ENCODE measurements at regions not wholly inside any gene's neighbourhood (a gene's known extent, or its start where the extent isn't known, plus 50 kb on each side); places are given as distances from the start of the nearest gene placed in this dataset.

DNA sequence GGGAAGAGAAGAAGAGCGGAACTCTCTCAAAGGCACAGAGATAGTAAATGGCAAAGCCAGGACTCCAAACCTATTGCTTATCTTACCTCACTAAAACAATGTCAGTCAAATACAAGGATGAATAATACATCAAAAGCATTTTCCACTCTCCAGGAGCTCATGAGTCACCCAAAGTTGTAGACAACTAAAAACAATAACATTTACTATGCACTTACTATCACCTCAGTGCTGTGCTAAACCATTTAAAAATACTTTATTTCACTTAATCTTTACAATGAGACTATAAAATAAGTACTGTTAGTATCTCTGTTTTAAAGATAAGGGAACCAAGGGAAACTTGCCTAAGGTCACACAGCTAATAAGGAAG lies 163.2 kb upstream of the SPANXC start:
- peak overlapping the region; percentile 56 for H3K9ac ChIP-seq (replicated peaks; ENCODE audit: extremely low read depth, insufficient read depth, low read length)
- dilution Hi-C loops (cut with MboI; ENCODE audit: extremely low pct_ligation_motif_present, low sequenced_read_pairs): no loop called here
- no peaks in the 10 kb centered on the region for H3K9me3 ChIP-seq (replicated peaks; ENCODE audit: control insufficient read depth, insufficient read depth, low read length)
- intact Hi-C loops (cut with micrococcal nuclease): loop anchor here (1.0 kb wide), 3 partner anchors 64 to 557 kb away; no protein-coding TSS in a partner anchor
- H3K4me2 ChIP-seq (ENCODE audit: insufficient read depth, low read length): peak overlapping the region; percentile 60
- no peaks in the 10 kb centered on the region for H3K9me1 ChIP-seq (replicated peaks; ENCODE audit: control insufficient read depth, extremely low read depth, insufficient read depth, low read length)
- POLR2A ChIA-PET: interaction anchor here (0.6 to 1.0 kb wide), 2 partner anchors 64 to 487 kb away, joined by 3 to 6 read pairs; no protein-coding TSS in a partner anchor
- no peaks in the 10 kb centered on the region for H3K79me2 ChIP-seq (ENCODE audit: control insufficient read depth, insufficient read depth, low read length)
- peak overlapping the region; percentile 89 for H3K27ac ChIP-seq (ENCODE audit: insufficient read depth, low read depth, low read length)
- BruUV-seq (replicated peaks): no TSS peak
- H3K36me3 ChIP-seq (ENCODE audit: control insufficient read depth in 2 of 2, extremely low read depth in 1 of 2, insufficient read depth in 2 of 2, low read length in 2 of 2): no peaks in the 10 kb centered on the region
- TF ChIP-seq POLR2A (IDR thresholded peaks at IDR 0.05; ENCODE audit: low read depth, low read length): no peak
- TF ChIP-seq GATA2 (IDR thresholded peaks at IDR 0.05; ENCODE audit: insufficient read depth, insufficient read length, low read depth, low read length): peak; percentile 25
- CTCF ChIA-PET: interaction anchor here (0.7 to 1.9 kb wide), 4 partner anchors 10 to 64 kb away, joined by 3 to 8 read pairs (median 4); no protein-coding TSS in a partner anchor
- H3K27me3 ChIP-seq (ENCODE audit: control insufficient read depth in 2 of 2, insufficient read depth in 2 of 2, low read length in 2 of 2): no peaks in the 10 kb centered on the region
- no peak for FAIRE-seq
- H4K20me1 ChIP-seq (replicated peaks; ENCODE audit: control insufficient read depth, extremely low read depth, insufficient read depth, low read length): no peaks in the 10 kb centered on the region
- peak; percentile 85 for DNase-seq (ENCODE audit: low read depth, low spot score)
- no peak overlapping the region for H2AFZ ChIP-seq (ENCODE audit: low read depth, low read length)
- peaks cover 20% of the 10 kb centered on the region for H3K4me1 ChIP-seq (ENCODE audit: control insufficient read depth, extremely low read depth, insufficient read depth, low read length)
- no peak overlapping the region for H3K4me3 ChIP-seq (replicated peaks in 1 of 3; ENCODE audit: insufficient read depth in 1 of 3, low read depth in 1 of 3, low read length in 3 of 3)

DNA sequence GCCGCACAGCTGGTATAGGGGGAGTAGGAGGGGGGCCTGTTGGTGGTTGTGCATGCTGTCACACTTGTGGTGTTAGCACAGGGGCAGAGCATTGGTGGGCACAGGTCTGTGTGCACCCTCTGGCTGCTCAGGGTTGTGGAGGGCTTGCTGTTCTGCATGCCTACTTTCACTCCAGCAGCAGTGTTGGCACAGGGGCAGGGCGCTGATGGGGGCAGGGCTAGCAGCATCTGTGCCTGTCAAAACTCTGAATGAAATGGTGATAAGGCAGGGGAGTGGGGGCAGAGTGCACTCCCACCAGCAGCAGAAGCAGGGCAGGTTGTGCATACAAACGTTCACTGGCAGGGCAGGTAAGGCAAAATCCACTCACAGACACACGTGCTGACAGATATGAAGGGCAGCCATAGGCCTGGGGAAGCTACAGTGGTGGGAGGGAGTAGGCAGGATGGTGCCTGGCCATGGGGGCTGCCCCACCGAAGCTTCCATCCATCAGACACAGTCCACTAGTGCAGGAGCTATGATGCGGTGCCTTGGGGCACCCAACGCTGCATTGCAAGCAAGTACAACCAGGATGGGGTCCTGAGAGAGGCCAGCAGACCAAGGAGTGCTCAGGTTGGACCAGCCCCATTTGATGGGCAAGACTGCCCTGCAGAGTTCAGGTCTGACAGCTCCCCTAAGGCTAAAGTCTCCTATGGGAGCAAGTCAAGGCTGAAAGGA lies 160.7 kb upstream of the SPANXC start:
- Histone ChIP-seq H4K20me1 (replicated peaks; ENCODE audit: control insufficient read depth, extremely low read depth, insufficient read depth, low read length) (no peaks in the 10 kb centered on the region), H3K4me3 (replicated peaks in 1 of 3; ENCODE audit: insufficient read depth in 1 of 3, low read depth in 1 of 3, low read length in 3 of 3) (no peak overlapping the region), H2AFZ (ENCODE audit: low read depth, low read length) (no peak overlapping the region), H3K9ac (replicated peaks; ENCODE audit: extremely low read depth, insufficient read depth, low read length) (no peak overlapping the region), H3K9me3 (replicated peaks; ENCODE audit: control insufficient read depth, insufficient read depth, low read length) (no peaks in the 10 kb centered on the region), H3K79me2 (ENCODE audit: control insufficient read depth, insufficient read depth, low read length) (no peaks in the 10 kb centered on the region), H3K4me1 (ENCODE audit: control insufficient read depth, extremely low read depth, insufficient read depth, low read length) (peaks cover 20% of the 10 kb centered on the region), H3K36me3 (ENCODE audit: control insufficient read depth in 2 of 2, extremely low read depth in 1 of 2, insufficient read depth in 2 of 2, low read length in 2 of 2) (no peaks in the 10 kb centered on the region), H3K27me3 (ENCODE audit: control insufficient read depth in 2 of 2, insufficient read depth in 2 of 2, low read length in 2 of 2) (no peaks in the 10 kb centered on the region), H3K9me1 (replicated peaks; ENCODE audit: control insufficient read depth, extremely low read depth, insufficient read depth, low read length) (no peaks in the 10 kb centered on the region), H3K4me2 (ENCODE audit: insufficient read depth, low read length) (no peak overlapping the region), H3K27ac (ENCODE audit: insufficient read depth, low read depth, low read length) (no peak overlapping the region)
- no TSS peak for BruUV-seq (replicated peaks)
- no peak for FAIRE-seq
- dilution Hi-C loops (cut with MboI; ENCODE audit: extremely low pct_ligation_motif_present, low sequenced_read_pairs) (no loop called here), intact Hi-C loops (cut with micrococcal nuclease) (no loop called here)
- ChIA-PET CTCF (no interaction called here), POLR2A (no interaction called here)
- TF ChIP-seq POLR2A (IDR thresholded peaks at IDR 0.05; ENCODE audit: low read depth, low read length): no peak
- TF ChIP-seq MYC (IDR thresholded peaks at IDR 0.05; ENCODE audit: low read depth, low read length): no peak
- TF ChIP-seq GATA2 (IDR thresholded peaks at IDR 0.05; ENCODE audit: insufficient read depth, insufficient read length, low read depth, low read length): no peak
- TF ChIP-seq, protein P1, sequence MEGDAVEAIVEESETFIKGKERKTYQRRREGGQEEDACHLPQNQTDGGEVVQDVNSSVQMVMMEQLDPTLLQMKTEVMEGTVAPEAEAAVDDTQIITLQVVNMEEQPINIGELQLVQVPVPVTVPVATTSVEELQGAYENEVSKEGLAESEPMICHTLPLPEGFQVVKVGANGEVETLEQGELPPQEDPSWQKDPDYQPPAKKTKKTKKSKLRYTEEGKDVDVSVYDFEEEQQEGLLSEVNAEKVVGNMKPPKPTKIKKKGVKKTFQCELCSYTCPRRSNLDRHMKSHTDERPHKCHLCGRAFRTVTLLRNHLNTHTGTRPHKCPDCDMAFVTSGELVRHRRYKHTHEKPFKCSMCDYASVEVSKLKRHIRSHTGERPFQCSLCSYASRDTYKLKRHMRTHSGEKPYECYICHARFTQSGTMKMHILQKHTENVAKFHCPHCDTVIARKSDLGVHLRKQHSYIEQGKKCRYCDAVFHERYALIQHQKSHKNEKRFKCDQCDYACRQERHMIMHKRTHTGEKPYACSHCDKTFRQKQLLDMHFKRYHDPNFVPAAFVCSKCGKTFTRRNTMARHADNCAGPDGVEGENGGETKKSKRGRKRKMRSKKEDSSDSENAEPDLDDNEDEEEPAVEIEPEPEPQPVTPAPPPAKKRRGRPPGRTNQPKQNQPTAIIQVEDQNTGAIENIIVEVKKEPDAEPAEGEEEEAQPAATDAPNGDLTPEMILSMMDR (IDR thresholded peaks at IDR 0.05; ENCODE audit: extremely low read depth in 1 of 2, insufficient read depth in 1 of 2, low read depth in 1 of 2, low read length in 2 of 2): no peak
- TF ChIP-seq EZH2 (IDR thresholded peaks at IDR 0.05; ENCODE audit: borderline replicate concordance, low read depth, low read length, severe bottlenecking): no peak
- no peak for TF ChIP-seq FOS (IDR thresholded peaks at IDR 0.05; ENCODE audit: borderline replicate concordance, insufficient read depth, low read length)
- no peak for TF ChIP-seq POLR2AphosphoS5 (IDR thresholded peaks at IDR 0.05; ENCODE audit: insufficient read depth, low read depth, low read length)
- TF ChIP-seq JUN (IDR thresholded peaks at IDR 0.05; ENCODE audit: borderline replicate concordance, insufficient read depth, insufficient read length, low read depth): no peak
- TF ChIP-seq, protein P2, sequence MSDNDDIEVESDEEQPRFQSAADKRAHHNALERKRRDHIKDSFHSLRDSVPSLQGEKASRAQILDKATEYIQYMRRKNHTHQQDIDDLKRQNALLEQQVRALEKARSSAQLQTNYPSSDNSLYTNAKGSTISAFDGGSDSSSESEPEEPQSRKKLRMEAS (IDR thresholded peaks at IDR 0.05; ENCODE audit: insufficient read depth, insufficient read length): no peak
- DNase-seq (ENCODE audit: low read depth, low spot score): no peak

All from endothelial cell of umbilical vein (primary cell).